Prostate gland (tissue), 2 donors: ENCODE measurements at regions not wholly inside any gene's neighbourhood (a gene's known extent, or its start where the extent isn't known, plus 50 kb on each side); places are given as distances from the start of the nearest gene placed in this dataset.

ENCODE experiments used
- DNase-seq: peaks from one replicate; pipeline ENCODE4 v3.0.0-alpha.2; 2019; ENCODE audit warnings: low spot score
- H3K27ac ChIP-seq, 2 donors: fragments of 200-600 bp; sonication (generic); 2 replicates each; pipeline ENCODE4 v1.5.1; 2017 to 2019
- H3K27me3 ChIP-seq: fragments of 200-600 bp; sonication (generic); replicated peaks from 2 replicates; pipeline ENCODE4 v1.5.1; 2019; ENCODE audit not compliant: insufficient read depth
- H3K36me3 ChIP-seq, 2 donors: fragments of 200-600 bp; sonication (generic); 1 replicate in 1 of 2; 2 replicates in 1 of 2; pipeline versions ENCODE4 v1.5.1 to v1.8.1; 2017 to 2019
- H3K4me1 ChIP-seq: fragments of 200-600 bp; sonication (generic); replicated peaks from 2 replicates; pipeline ENCODE4 v1.5.1; 2019
- H3K4me3 ChIP-seq, 2 donors: fragments of 200-600 bp; sonication (generic); 2 replicates each; pipeline ENCODE4 v1.5.1; 2017 to 2019
- H3K9me3 ChIP-seq: fragments of 200-600 bp; sonication (generic); 2 replicates; pipeline ENCODE4 v1.5.1; 2017
- CTCF ChIP-seq, 4 experiments: fragments of 200-600 bp in 2 of 4; fragments of 450-650 bp in 2 of 4; sonication (generic) in 2 of 4; IDR thresholded peaks; 1 replicate in 3 of 4; 2 replicates in 1 of 4; pipeline ENCODE4 v1.5.1; 2016 to 2019; ENCODE audit warnings: antibody characterized with exemption in 4 of 4, mild to moderate bottlenecking in 2 of 4, moderate library complexity in 2 of 4
- POLR2A ChIP-seq: fragments of 450-650 bp; IDR thresholded peaks from one replicate; pipeline ENCODE4 v1.6.1; 2016; ENCODE audit warnings: antibody characterized with exemption, mild to moderate bottlenecking
- POLR2AphosphoS5 ChIP-seq: sonication (generic); formaldehyde crosslinking; IDR thresholded peaks from one replicate; pipeline ENCODE4 v1.6.1; 2017; ENCODE audit warnings: antibody characterized with exemption
- WGBS: methylation state at CpG from one replicate; pipeline ENCODE4 v1.1.5; 2018; 5-methylcytosine and 5-hydroxymethylcytosine counted together
- intact Hi-C: fragments of 100-400 bp; cut with DNase I; formaldehyde crosslinking; loops from one replicate; pipeline ENCODE4 v1.14.2; 2022

GRCh38 chr1:58979677-58980076 is 195.8 kb upstream of the JUN start:
- 94% methylated on average over 3 of the region's 3 CpGs for WGBS
- Histone ChIP-seq H3K27ac (no peak overlapping the region), H3K4me1 (no peaks in the 10 kb centered on the region), H3K9me3 (no peaks in the 10 kb centered on the region), H3K36me3 (no peaks in the 10 kb centered on the region), H3K27me3 (no peaks in the 10 kb centered on the region), H3K4me3 (no peak overlapping the region)
- TF ChIP-seq POLR2A (no peak), POLR2AphosphoS5 (no peak), CTCF (IDR thresholded peaks at IDR 0.05) (no peak)
- intact Hi-C loops: no loop called here
- DNase-seq: no peak

GRCh38 chr1:58981392-58981791 is 197.5 kb upstream of the JUN start:
- Histone ChIP-seq H3K36me3 (no peaks in the 10 kb centered on the region), H3K4me1 (no peaks in the 10 kb centered on the region), H3K27me3 (no peaks in the 10 kb centered on the region), H3K9me3 (no peaks in the 10 kb centered on the region), H3K27ac (no peak overlapping the region), H3K4me3 (no peak overlapping the region)
- TF ChIP-seq POLR2A: no peak
- no peak for DNase-seq
- 86% methylated on average over 1 of the region's 1 CpG for WGBS
- intact Hi-C loops: no loop called here

DNA sequence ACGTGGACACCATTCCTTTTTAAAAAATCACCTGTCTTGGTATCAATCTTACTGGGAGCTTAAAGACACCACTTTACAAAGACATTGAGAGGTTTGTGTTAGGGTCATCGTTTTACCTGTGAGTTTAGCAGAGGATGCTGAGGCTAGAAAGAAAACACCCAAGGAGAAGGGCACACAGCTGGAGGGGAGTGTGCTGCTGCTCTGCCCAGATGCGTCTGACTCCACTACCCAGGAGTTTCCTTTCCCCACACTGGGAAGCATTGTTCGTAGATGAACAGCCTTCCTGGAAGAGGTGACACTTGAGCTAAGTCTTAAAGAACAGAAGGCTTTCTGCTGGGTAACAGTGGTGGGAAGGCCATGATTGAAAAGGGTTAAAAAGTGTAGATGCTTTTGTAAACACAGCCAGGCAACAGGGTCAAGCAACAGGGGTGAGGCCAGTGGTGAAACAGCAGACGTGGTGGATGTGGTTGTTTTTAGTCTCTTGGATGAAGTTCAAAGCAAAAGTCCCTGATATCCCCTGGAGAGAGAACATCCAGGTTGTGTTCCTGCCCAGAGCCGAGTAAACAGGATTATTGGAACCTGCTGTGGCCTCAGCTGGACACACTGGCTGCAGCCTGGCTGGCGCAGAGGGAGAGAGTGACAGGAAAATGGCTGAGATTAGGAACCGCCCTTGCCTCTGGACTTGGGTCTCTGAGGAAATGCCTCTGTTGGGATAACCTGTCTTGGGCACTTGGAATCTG is 198.6 kb upstream of the JUN start:
- peak; percentile 66 for TF ChIP-seq POLR2AphosphoS5
- TF ChIP-seq CTCF (IDR thresholded peaks at IDR 0.05): no peak
- no peaks in the 10 kb centered on the region for H3K27me3 ChIP-seq
- 59% methylated on average over 8 of the region's 8 CpGs for WGBS

DNA sequence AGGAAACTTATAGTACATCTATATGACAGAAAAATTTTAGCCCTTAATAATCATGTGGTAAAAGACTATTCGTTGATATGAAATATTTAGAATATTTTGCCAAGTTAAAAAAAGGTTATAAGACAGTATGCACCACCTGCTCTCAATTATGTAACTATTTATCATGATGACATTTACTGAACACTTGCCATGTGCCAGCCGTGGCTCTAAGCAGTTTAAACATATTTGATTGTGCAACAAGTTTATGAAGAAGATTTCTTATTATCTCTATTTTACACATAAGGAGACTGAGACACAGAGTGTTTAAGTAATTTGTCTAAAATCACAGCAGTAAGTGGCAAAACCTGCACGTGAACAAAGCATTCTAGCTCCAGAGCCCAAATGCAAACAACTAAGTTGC is 199.3 kb upstream of the JUN start:
- no peaks in the 10 kb centered on the region for H3K9me3 ChIP-seq
- peak overlapping the region in 1 of 2 donors; percentile 53 for H3K27ac ChIP-seq
- H3K4me3 ChIP-seq: no peak overlapping the region
- DNase-seq: no peak
- WGBS: 13% methylated on average over 3 of the region's 3 CpGs
- no peaks in the 10 kb centered on the region for H3K36me3 ChIP-seq
- H3K27me3 ChIP-seq: no peaks in the 10 kb centered on the region
- TF ChIP-seq POLR2A (no peak), CTCF (IDR thresholded peaks at IDR 0.05) (no peak)
- intact Hi-C loops: no loop called here
- H3K4me1 ChIP-seq: no peaks in the 10 kb centered on the region

More for the DNA sequence above, 198.6 kb upstream of the JUN start:
- Histone ChIP-seq H3K9me3 (no peaks in the 10 kb centered on the region), H3K4me1 (no peaks in the 10 kb centered on the region), H3K36me3 (no peaks in the 10 kb centered on the region), H3K4me3 (no peak overlapping the region), H3K27ac (peak overlapping the region in 1 of 2 donors; percentile 53)
- intact Hi-C loops: no loop called here
- DNase-seq: peak; percentile 44

DNA sequence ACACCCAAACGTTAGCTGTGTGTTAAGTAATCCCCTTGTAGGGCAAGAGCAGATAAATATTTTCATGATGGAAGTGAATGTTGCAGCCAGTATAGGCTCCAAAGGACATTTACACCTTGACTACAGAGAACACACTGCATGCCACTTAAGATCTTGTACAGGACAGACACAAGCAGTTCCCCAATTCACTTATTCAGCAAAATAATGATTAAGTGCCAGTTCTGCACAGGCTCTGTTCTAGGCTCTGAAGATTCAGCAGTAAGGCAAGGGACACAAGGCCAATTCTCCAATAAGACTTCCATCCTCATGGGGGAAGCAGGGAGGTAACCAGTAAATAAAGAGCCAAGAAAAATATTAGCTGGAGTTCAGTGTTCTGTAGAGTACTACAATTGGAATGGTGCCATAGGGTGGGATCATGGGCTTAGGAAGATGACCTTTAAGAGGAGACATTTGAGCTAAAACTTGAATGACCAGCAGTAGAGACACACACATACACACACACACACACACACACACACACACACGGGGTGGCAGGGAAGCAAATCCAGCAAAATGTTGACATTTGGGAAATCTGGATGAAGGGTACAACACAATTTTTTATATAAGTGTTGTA is 199.9 kb upstream of the JUN start:
- Histone ChIP-seq H3K4me3 (no peak overlapping the region), H3K36me3 (no peaks in the 10 kb centered on the region), H3K9me3 (no peaks in the 10 kb centered on the region), H3K4me1 (no peaks in the 10 kb centered on the region), H3K27ac (peak overlapping the region in 1 of 2 donors; percentile 53), H3K27me3 (no peaks in the 10 kb centered on the region)
- TF ChIP-seq CTCF (IDR thresholded peaks at IDR 0.05) (no peak), POLR2AphosphoS5 (no peak), POLR2A (no peak)
- intact Hi-C loops: no loop called here
- WGBS: 61% methylated on average over 2 of the region's 2 CpGs
- DNase-seq: no peak
